ENCODE measurements at regions not wholly inside any gene's neighbourhood (a gene's known extent, or its start where the extent isn't known, plus 50 kb on each side); places are given as distances from the start of the nearest gene placed in this dataset.

- TF ChIP-seq CTCF (conservative IDR thresholded peaks at IDR 0.05; ENCODE audit: low read depth, low read length) (no peak), EZH2 (IDR thresholded peaks at IDR 0.05; ENCODE audit: low read length, unreplicated experiment) (no peak)
These were observed 94.0 kb upstream of the PCGF5 start for GRCh38 chr10:91126471-91126870.

Data from PC-3 (cell line).